ENCODE measurements at regions not wholly inside any gene's neighbourhood (a gene's known extent, or its start where the extent isn't known, plus 50 kb on each side); places are given as distances from the start of the nearest gene placed in this dataset.

GRCh38 chr5:31113101-31113500, 80.4 kb upstream of the CDH6 start:
- TF ChIP-seq CTCF (IDR thresholded peaks at IDR 0.05; ENCODE audit: low read depth, low read length, poor library complexity, severe bottlenecking) (no peak), EZH2phosphoT487 (IDR thresholded peaks at IDR 0.05; ENCODE audit: borderline replicate concordance, low read length) (no peak)
